GM23248 (cell line): ENCODE measurements at regions not wholly inside any gene's neighbourhood (a gene's known extent, or its start where the extent isn't known, plus 50 kb on each side); places are given as distances from the start of the nearest gene placed in this dataset.
"Not testable (repeated sequence)": the region's sequence is repeated elsewhere in the genome, so short reads cannot be mapped to it uniquely, and the experiment has no call there.

ENCODE experiments used
- DNase-seq: peaks from one replicate; pipeline ENCODE4 v3.0.0-alpha.2; 2015
- H2AFZ ChIP-seq: fragments of 200-600 bp; sonication (generic); 2 replicates; pipeline ENCODE4 v1.6.1; 2016; ENCODE audit warnings: antibody characterized with exemption
- H3F3A ChIP-seq: fragments of 200-600 bp; sonication (generic); 2 replicates; pipeline ENCODE4 v1.6.1; 2016; ENCODE audit warnings: mild to moderate bottlenecking, antibody characterized with exemption, mixed run types; ENCODE audit not compliant: insufficient read depth
- H3K27ac ChIP-seq: fragments of 200-600 bp; sonication (generic); 2 replicates; pipeline ENCODE4 v1.5.1; 2016; ENCODE audit warnings: mild to moderate bottlenecking
- H3K27me3 ChIP-seq: fragments of 200-600 bp; sonication (generic); replicated peaks from 2 replicates; pipeline ENCODE4 v1.6.1; 2016; ENCODE audit warnings: mild to moderate bottlenecking; ENCODE audit not compliant: insufficient read depth
- H3K36me3 ChIP-seq: fragments of 200-600 bp; sonication (generic); 2 replicates; pipeline ENCODE4 v1.6.1; 2016; ENCODE audit warnings: low read depth, mild to moderate bottlenecking
- H3K4me1 ChIP-seq: fragments of 200-600 bp; sonication (generic); 2 replicates; pipeline ENCODE4 v1.6.1; 2016; ENCODE audit warnings: mild to moderate bottlenecking; ENCODE audit not compliant: insufficient read depth
- H3K4me2 ChIP-seq: fragments of 200-600 bp; sonication (generic); one replicate; pipeline ENCODE4 v1.6.1; 2016; ENCODE audit warnings: mild to moderate bottlenecking; ENCODE audit not compliant: unreplicated experiment
- H3K4me3 ChIP-seq: fragments of 200-600 bp; sonication (generic); 2 replicates; pipeline ENCODE4 v1.5.1; 2016; ENCODE audit warnings: mild to moderate bottlenecking
- H3K79me2 ChIP-seq: fragments of 200-600 bp; sonication (generic); 2 replicates; pipeline ENCODE4 v1.6.1; 2016; ENCODE audit warnings: mild to moderate bottlenecking; ENCODE audit not compliant: insufficient read depth
- H3K9ac ChIP-seq: fragments of 200-600 bp; sonication (generic); 2 replicates; pipeline ENCODE4 v1.6.1; 2016; ENCODE audit warnings: mild to moderate bottlenecking
- H3K9me2 ChIP-seq: fragments of 200-600 bp; sonication (generic); 2 replicates; pipeline ENCODE4 v1.6.1; 2016; ENCODE audit warnings: mixed run types, mild to moderate bottlenecking, moderate library complexity; ENCODE audit not compliant: insufficient read depth
- H3K9me3 ChIP-seq: fragments of 200-600 bp; sonication (generic); one replicate; pipeline ENCODE4 v1.6.1; 2017; ENCODE audit warnings: low read depth
- H4K20me1 ChIP-seq: fragments of 200-600 bp; sonication (generic); 2 replicates; pipeline ENCODE4 v1.6.0; 2016; ENCODE audit not compliant: insufficient read depth
- WGBS, 2 experiments: methylation state at CpG; one replicate each; pipeline ENCODE4 v1.1.6; 2015 to 2017; ENCODE audit warnings: low lambda C conversion rate in 2 of 2, low coverage in 1 of 2; ENCODE audit errors: missing lambda C conversion rate in 2 of 2; 5-methylcytosine and 5-hydroxymethylcytosine counted together
- in situ Hi-C: fragments of 300-500 bp; cut with MboI; formaldehyde crosslinking; loops from 2 replicates; pipeline ENCODE4 v1.15.0; 2020

DNA sequence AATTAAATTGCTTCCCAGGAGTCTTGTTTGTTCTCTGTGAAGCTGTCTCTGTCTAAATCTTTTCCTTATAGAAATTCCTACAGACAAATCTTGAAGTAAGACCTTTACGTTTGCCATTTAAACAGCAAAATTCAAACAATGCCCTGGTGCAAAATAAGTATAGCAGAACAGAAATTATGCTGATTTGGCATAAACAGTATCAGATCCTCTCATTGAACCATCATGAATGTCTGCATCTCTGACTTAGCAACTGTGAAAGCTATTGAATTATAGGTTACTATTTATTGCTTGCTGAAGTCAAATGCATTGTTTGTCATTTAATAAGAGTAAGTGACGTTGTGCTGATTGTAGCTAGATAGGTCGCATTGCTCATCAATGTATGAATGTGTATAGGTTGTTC, 1952.3 kb downstream of the KHDRBS2 start:
- H3K4me2 ChIP-seq, DNase-seq, H3K79me2 ChIP-seq, H3K9me3 ChIP-seq, H3K4me3 ChIP-seq, in situ Hi-C loops, H3K9me2 ChIP-seq, H3K4me1 ChIP-seq, H3K9ac ChIP-seq, H3K27ac ChIP-seq, H3K27me3 ChIP-seq, H4K20me1 ChIP-seq, H3F3A ChIP-seq, H2AFZ ChIP-seq, H3K36me3 ChIP-seq: not testable (repeated sequence)
- WGBS, 2 experiments, result 17 to 21% methylated on average over 3 of the region's 3 CpGs

DNA sequence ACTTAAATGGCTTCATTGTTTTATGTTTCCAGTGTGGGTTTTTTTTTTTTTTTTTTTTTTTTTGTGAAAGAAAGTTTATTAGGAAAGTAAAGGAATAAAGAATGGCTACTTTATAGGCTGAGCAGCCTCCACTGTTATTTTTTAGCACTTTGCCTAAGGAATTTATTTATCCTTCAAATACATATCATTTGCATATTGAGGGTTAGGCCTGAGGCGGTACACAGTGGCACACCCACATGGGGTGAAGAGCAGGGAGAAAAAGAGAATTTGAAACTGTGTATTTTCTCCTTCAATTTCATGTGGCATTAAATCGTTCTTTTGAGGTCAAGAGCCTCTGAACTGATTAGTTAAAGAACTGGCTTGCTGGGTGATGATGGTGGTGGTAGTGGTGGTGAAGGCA, 1977.1 kb downstream of the KHDRBS2 start:
- H3K27me3 ChIP-seq, H3K79me2 ChIP-seq, H3K36me3 ChIP-seq, H3K9me3 ChIP-seq, H3K4me1 ChIP-seq, H3F3A ChIP-seq, in situ Hi-C loops, DNase-seq, H3K9me2 ChIP-seq, H4K20me1 ChIP-seq, H3K27ac ChIP-seq, H3K4me2 ChIP-seq, H3K4me3 ChIP-seq, H3K9ac ChIP-seq, H2AFZ ChIP-seq: not testable (repeated sequence)
- WGBS, 2 experiments, result 20 to 24% methylated on average over 2 of the region's 2 CpGs
